ENCODE measurements at regions not wholly inside any gene's neighbourhood (a gene's known extent, or its start where the extent isn't known, plus 50 kb on each side); places are given as distances from the start of the nearest gene placed in this dataset.
"Not testable (repeated sequence)": the region's sequence is repeated elsewhere in the genome, so short reads cannot be mapped to it uniquely, and the experiment has no call there.

DNA sequence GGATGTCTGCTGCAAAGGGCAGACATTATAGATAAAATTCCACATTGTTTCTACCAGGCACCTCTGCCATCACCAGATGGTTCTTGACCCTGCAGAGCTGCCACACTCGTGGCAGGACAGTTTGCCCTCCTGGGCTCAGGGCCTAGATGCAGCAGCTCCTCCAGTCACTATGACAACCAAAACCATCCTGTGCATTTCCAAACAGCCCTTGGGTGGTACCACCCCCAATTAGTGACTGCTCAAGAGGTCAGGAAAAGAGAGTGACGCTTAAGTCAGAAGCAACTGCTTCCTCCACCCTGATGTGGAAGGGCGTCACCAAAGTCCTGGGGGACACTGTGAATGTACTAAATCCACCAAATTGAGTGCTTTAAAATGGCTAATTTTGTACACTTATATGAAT is 109.2 kb downstream of the C16orf95 start:
- Histone ChIP-seq H3K27me3 (peaks cover 4% of the 10 kb centered on the region), H3K4me3 (ENCODE audit: low read depth in 1 of 2, low read length in 1 of 2) (no peak overlapping the region), H3K4me1 (ENCODE audit: control insufficient read depth in 1 of 2, insufficient read depth in 1 of 2, low read depth in 1 of 2, low read length in 1 of 2) (no peaks in the 10 kb centered on the region)

DNA sequence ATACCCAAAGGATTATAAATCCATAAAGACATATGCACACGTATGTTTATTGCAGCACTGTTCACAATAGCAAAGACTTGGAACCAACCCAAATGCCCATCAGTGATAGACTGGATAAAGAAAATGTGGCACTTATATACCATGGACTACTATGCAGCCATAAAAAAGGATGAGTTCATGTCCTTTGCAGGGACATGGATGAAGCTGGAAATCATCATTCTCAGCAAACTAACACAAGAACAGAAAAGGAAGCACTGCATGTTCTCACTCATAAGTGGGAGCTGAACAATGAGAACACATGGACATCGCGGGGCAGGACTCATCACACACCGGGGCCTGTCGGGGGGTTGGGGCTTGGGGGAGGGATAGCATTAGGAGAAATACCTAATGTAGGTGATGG is 108.2 kb downstream of the C16orf95 start:
- not testable (repeated sequence) for H3K36me3 ChIP-seq; H3K4me3 ChIP-seq (ENCODE audit: low read depth in 1 of 2, low read length in 1 of 2); H3K27ac ChIP-seq; H3K27me3 ChIP-seq; H3K4me1 ChIP-seq (ENCODE audit: control insufficient read depth in 1 of 2, insufficient read depth in 1 of 2, low read depth in 1 of 2, low read length in 1 of 2); H3K9me3 ChIP-seq

More for the DNA sequence above, 109.2 kb downstream of the C16orf95 start:
- Histone ChIP-seq H3K36me3 (no peaks in the 10 kb centered on the region), H3K27ac (no peak overlapping the region), H3K9me3 (no peaks in the 10 kb centered on the region)
- no peak for TF ChIP-seq CTCF (IDR thresholded peaks at IDR 0.05)

- Histone ChIP-seq H3K4me1 (ENCODE audit: control insufficient read depth in 1 of 2, insufficient read depth in 1 of 2, low read depth in 1 of 2, low read length in 1 of 2) (no peaks in the 10 kb centered on the region), H3K9me3 (no peaks in the 10 kb centered on the region), H3K36me3 (no peaks in the 10 kb centered on the region), H3K27me3 (peaks cover 1% of the 10 kb centered on the region), H3K27ac (no peak overlapping the region), H3K4me3 (ENCODE audit: low read depth in 1 of 2, low read length in 1 of 2) (no peak overlapping the region)
- TF ChIP-seq CTCF (IDR thresholded peaks at IDR 0.05) = no peak
These were observed 107.2 kb downstream of the C16orf95 start for GRCh38 chr16:87209808-87210512.

DNA sequence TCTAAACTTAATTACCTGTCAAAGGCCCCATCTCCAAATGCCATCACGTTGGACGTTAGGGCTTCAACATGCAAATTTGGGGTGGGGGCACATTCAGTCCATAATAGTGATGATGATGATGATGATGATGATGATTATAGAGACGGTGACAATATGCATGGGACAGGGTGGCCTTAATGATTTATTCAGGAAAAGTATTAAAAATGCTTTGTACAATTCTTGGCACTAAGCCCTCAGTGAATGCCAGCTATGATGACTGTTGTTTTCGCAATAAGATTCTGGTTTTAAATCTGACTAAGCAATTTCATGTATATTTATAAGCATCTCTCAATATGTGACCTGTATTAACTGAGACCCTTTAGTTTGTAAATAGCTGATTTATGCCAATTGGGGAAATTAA is 106.3 kb downstream of the C16orf95 start:
- no peaks in the 10 kb centered on the region for H3K9me3 ChIP-seq
- no peaks in the 10 kb centered on the region for H3K4me1 ChIP-seq (ENCODE audit: control insufficient read depth in 1 of 2, insufficient read depth in 1 of 2, low read depth in 1 of 2, low read length in 1 of 2)
- no peak for TF ChIP-seq CTCF (IDR thresholded peaks at IDR 0.05)
- no peaks in the 10 kb centered on the region for H3K36me3 ChIP-seq
- no peak overlapping the region for H3K4me3 ChIP-seq (ENCODE audit: low read depth in 1 of 2, low read length in 1 of 2)
- no peak overlapping the region for H3K27ac ChIP-seq
- H3K27me3 ChIP-seq = no peaks in the 10 kb centered on the region

DNA sequence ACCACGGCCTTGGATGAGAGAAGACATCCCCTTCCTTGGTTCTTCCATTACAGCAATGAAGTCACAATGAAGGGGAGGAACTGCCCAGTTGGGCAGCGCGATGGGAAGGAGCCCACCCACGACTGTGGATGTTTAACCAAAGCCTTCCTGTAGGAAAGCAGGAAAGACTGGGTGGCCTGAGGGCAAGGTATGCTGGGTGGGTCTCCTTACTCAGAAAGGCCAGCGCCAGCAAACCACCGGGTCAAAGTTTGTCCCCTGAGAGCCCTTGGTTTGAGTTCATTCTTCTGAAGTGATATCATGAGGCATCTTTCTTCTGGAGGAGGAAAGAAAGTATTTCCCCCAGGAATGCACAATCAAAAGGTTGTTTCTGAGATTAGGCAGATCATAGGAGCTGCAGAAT is 105.2 kb downstream of the C16orf95 start:
- no peak overlapping the region for H3K27ac ChIP-seq

More for the DNA sequence above, 105.2 kb downstream of the C16orf95 start:
- Histone ChIP-seq H3K4me1 (ENCODE audit: control insufficient read depth in 1 of 2, insufficient read depth in 1 of 2, low read depth in 1 of 2, low read length in 1 of 2) (no peaks in the 10 kb centered on the region), H3K9me3 (no peaks in the 10 kb centered on the region), H3K4me3 (ENCODE audit: low read depth in 1 of 2, low read length in 1 of 2) (no peak overlapping the region), H3K36me3 (no peaks in the 10 kb centered on the region), H3K27me3 (no peaks in the 10 kb centered on the region)
- TF ChIP-seq CTCF (IDR thresholded peaks at IDR 0.05) = no peak

All from neutrophil (primary cell).